Skeletal muscle satellite cell (primary cell): ENCODE measurements at regions not wholly inside any gene's neighbourhood (a gene's known extent, or its start where the extent isn't known, plus 50 kb on each side); places are given as distances from the start of the nearest gene placed in this dataset.
"Not testable (repeated sequence)": the region's sequence is repeated elsewhere in the genome, so short reads cannot be mapped to it uniquely, and the experiment has no call there.

Experiments used
- H3K27me3 ChIP-seq: 2 replicates; pipeline ENCODE4 v1.7.0; 2013; ENCODE audit warnings: low read length; ENCODE audit not compliant: control insufficient read depth, insufficient read depth
- H3K36me3 ChIP-seq: 2 replicates; pipeline ENCODE4 v1.7.0; 2013; ENCODE audit warnings: mild to moderate bottlenecking, control low read depth, low read length; ENCODE audit not compliant: insufficient read depth
- H3K4me1 ChIP-seq: 2 replicates; pipeline ENCODE4 v1.7.0; 2013; ENCODE audit warnings: low read length; ENCODE audit not compliant: control insufficient read depth, insufficient read depth
- H3K4me2 ChIP-seq: 2 replicates; pipeline ENCODE4 v1.7.0; 2013; ENCODE audit warnings: mild to moderate bottlenecking, low read length
- H3K4me3 ChIP-seq: 2 replicates; pipeline ENCODE4 v1.7.0; 2013; ENCODE audit warnings: low read length
- H3K9ac ChIP-seq: 2 replicates; pipeline ENCODE4 v1.7.0; 2013; ENCODE audit warnings: mild to moderate bottlenecking, low read depth, low read length, moderate library complexity
- H3K9me3 ChIP-seq: replicated peaks from 2 replicates; pipeline ENCODE4 v1.7.0; 2013; ENCODE audit warnings: mild to moderate bottlenecking, control low read depth, low read length

GRCh38 chr14:28151926-28152325, 614.7 kb upstream of the FOXG1 start:
- H3K9ac ChIP-seq, result no peak overlapping the region
- H3K4me3 ChIP-seq, result no peak overlapping the region
- H3K4me1 ChIP-seq, result no peaks in the 10 kb centered on the region
- H3K4me2 ChIP-seq, result no peak overlapping the region
- no peaks in the 10 kb centered on the region for H3K9me3 ChIP-seq
- H3K27me3 ChIP-seq, result no peaks in the 10 kb centered on the region
- H3K36me3 ChIP-seq, result no peaks in the 10 kb centered on the region

DNA sequence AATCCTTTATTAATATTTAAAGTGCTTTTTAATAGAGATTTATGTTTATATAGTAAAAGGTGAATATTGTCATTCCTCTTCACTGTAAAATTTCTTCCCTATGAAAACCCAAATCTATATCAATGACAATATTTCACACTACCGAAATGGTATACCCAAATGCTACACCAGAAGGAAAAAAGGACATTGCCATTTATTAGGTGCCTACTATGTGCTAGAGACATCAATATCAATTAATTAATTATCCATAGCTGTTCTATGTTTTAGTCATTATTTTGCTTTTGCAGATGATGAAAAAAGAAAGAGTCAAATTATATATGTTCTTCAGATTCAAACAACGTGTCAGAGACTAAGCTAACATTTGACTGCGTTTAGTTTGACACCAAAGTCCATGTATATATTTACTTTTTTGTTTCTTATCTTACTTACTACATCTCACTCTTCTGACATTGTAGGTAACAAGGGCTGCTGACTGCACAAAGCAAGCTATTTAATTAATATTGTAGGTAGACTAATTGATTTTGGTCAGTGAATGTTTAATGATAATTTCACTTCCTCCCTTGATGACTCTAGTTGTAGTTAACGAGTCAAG, 614.0 kb upstream of the FOXG1 start:
- no peak overlapping the region for H3K4me3 ChIP-seq

DNA sequence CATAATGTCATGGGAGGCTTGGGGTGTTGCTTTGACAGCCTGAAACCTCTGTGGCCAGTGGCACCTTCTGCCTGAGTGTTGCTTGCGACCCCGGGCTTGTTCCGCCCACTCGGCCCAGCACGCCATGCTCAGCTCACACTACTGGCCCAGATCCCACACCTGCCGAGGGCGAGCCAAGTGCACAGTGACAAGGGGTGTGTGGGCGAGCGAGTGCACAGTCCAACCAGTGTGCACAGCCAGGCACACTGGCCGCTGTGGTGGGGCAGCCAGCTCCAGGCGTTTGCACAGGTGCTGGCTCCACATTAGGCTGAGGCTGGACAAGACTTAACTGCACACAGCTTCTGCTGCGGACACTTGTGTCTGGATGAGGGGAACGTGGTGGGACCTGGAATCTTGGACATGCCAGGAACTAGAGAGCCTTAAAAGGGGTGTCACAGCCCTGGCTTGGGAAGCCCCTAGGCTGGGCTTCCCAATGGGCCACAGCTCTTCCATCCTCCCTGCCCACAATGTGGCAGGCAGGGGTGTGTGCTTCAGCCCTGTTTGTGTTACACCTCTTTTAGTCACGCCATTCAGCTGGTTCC, 609.2 kb upstream of the FOXG1 start:
- Histone ChIP-seq H3K4me2 (no peak overlapping the region), H3K9me3 (peaks cover 5% of the 10 kb centered on the region), H3K9ac (no peak overlapping the region), H3K27me3 (no peaks in the 10 kb centered on the region), H3K4me1 (no peaks in the 10 kb centered on the region), H3K4me3 (no peak overlapping the region), H3K36me3 (no peaks in the 10 kb centered on the region)

More for the DNA sequence above, 614.0 kb upstream of the FOXG1 start:
- H3K4me1 ChIP-seq, result no peaks in the 10 kb centered on the region
- no peak overlapping the region for H3K9ac ChIP-seq
- H3K4me2 ChIP-seq, result no peak overlapping the region
- no peaks in the 10 kb centered on the region for H3K27me3 ChIP-seq
- H3K9me3 ChIP-seq, result no peaks in the 10 kb centered on the region
- H3K36me3 ChIP-seq, result no peaks in the 10 kb centered on the region

DNA sequence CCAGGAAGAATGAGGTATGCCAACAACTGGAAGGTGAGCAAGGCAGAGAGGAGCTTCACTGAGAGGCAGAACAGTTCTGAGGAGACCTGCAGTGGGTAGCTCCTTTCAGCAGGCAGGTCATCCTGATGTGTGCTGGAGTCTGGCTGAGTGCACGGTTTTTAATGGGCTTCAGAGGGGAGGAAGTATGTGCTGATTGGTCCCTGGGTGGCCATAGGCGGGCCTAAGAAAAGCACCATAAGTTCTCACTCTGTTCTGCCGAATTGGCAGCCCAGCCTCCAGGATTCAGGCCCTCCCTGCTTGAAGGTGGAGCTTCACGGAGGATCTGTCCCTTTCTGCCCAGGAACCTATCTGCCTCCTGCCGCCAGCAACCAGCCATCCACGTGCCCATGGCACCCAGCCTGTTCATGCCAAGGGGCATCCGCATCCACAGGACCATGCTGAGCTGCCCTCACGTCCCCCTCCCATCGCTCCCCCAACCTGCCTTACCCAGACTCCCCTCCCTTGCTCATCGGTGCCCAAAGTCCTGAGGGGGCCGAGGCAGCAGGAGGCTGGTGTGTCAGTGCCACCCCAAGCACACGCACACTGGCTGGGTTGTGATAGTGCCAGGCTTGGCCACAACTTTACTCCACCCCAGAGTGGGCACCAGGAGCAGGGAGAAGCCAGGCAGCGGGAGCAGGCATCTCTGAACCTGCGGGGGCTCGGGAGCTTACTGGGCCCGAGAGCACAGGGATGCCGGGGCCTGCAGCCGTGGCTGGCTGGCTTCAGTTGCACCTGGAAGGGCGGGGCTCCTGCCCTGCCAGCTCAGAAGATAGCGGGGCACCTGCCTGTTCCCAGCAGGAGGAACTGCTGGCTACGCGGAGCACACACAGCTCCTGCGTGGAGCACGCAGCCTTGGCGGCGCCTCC, 608.4 kb upstream of the FOXG1 start:
- Histone ChIP-seq H3K4me3 (no peak overlapping the region), H3K9me3 (peaks cover 5% of the 10 kb centered on the region), H3K4me1 (no peaks in the 10 kb centered on the region), H3K27me3 (no peaks in the 10 kb centered on the region), H3K36me3 (no peaks in the 10 kb centered on the region), H3K4me2 (no peak overlapping the region), H3K9ac (no peak overlapping the region)

DNA sequence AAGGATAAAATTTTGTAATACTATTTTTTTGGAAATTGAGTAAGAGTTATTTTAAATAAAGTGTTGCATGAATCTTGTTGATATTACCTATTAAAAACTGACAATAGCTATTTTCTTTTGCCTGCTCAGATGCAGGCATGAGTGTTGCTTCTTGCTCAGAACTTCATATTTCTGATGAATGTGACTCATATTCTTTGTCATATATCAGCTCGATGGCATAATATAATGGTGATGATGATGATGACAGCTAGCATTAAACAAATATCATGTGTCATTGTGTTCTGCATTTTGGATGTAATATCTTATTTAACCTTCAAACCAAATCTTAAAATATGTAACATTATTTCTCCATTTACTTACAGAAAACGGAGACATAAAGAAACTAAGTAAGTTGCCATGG, 605.5 kb upstream of the FOXG1 start:
- H3K4me1 ChIP-seq, result no peaks in the 10 kb centered on the region
- H3K27me3 ChIP-seq, result no peaks in the 10 kb centered on the region
- H3K4me2 ChIP-seq, result no peak overlapping the region
- H3K36me3 ChIP-seq, result no peaks in the 10 kb centered on the region
- no peak overlapping the region for H3K4me3 ChIP-seq
- H3K9ac ChIP-seq, result no peak overlapping the region
- peaks cover 5% of the 10 kb centered on the region for H3K9me3 ChIP-seq

DNA sequence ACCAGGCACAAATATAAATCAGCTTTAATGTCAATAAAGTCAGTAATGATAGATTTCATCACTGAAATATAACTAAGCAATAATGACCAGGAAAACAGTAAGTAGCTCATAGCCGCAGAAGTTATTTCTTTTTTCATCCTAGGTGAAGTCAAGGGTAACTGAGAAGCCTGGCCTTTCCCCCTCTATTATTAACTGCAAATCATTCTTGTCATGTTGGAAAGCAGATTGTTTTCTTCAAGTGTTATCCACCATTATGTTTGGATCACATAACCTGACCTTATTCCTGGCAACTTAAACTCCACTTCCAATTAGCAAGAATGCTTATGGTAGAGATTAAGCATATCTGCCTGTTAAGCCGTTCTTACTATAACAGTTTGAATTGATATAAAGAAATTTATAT, 603.4 kb upstream of the FOXG1 start:
- Histone ChIP-seq H3K27me3 (no peaks in the 10 kb centered on the region), H3K9ac (no peak overlapping the region), H3K9me3 (peaks cover 2% of the 10 kb centered on the region), H3K4me2 (no peak overlapping the region), H3K36me3 (no peaks in the 10 kb centered on the region), H3K4me3 (no peak overlapping the region), H3K4me1 (no peaks in the 10 kb centered on the region)

GRCh38 chr14:28163897-28164296, 602.7 kb upstream of the FOXG1 start:
- no peak overlapping the region for H3K4me3 ChIP-seq
- H3K9ac ChIP-seq, result no peak overlapping the region
- no peaks in the 10 kb centered on the region for H3K36me3 ChIP-seq
- H3K4me1 ChIP-seq, result no peaks in the 10 kb centered on the region
- H3K4me2 ChIP-seq, result no peak overlapping the region
- peaks cover 2% of the 10 kb centered on the region for H3K9me3 ChIP-seq
- H3K27me3 ChIP-seq, result no peaks in the 10 kb centered on the region

- not testable (repeated sequence) for H3K9ac ChIP-seq, H3K36me3 ChIP-seq, H3K9me3 ChIP-seq, H3K4me1 ChIP-seq, H3K4me2 ChIP-seq, H3K4me3 ChIP-seq, H3K27me3 ChIP-seq
Measured at GRCh38 chr14:28187902-28188830, 578.4 kb upstream of the FOXG1 start.

DNA sequence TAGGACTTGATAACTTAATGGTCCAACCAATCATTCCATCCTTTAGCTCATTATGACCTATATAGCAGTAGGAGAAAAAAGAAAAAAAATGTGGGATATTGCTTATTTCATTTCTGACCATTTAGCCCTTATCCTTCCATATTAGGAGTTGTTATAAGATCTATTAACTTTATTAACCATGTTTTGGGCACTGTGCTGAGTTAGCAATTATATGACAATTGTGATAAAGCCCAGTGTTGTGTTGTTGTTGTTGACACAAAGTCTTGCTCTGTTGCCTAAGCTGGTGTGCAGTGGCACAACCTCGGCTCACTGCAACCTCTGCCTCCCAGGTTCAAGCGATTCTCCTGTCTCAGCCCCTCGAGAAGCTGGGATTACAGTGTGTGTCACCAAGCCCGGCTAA, 569.7 kb upstream of the FOXG1 start:
- Histone ChIP-seq H3K27me3 (no peaks in the 10 kb centered on the region), H3K36me3 (no peaks in the 10 kb centered on the region)

DNA sequence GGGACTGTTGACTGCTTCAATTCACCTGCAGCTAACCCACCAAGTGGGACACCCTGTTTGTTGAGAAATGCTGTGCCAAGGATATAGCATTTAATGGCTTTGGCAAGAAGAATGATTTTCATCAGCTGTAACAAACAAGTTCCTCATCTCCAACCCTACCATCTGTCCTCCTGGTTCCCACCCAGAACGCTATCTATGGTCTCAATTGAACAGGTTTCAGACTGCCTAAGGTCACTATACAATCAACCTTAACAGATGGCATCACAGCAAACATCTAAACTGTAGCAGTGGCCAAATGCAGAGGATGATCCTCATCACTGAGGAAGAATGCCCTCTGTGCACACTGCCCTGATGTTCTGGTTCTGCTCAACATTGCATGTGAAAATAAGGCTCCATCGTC, 546.2 kb upstream of the FOXG1 start:
- Histone ChIP-seq H3K36me3 (no peaks in the 10 kb centered on the region), H3K9ac (no peak overlapping the region), H3K27me3 (no peaks in the 10 kb centered on the region), H3K4me3 (no peak overlapping the region), H3K4me2 (no peak overlapping the region), H3K9me3 (peaks cover 8% of the 10 kb centered on the region), H3K4me1 (no peaks in the 10 kb centered on the region)

More for the DNA sequence above, 569.7 kb upstream of the FOXG1 start:
- Histone ChIP-seq H3K4me2 (no peak overlapping the region), H3K4me1 (no peaks in the 10 kb centered on the region), H3K9me3 (no peaks in the 10 kb centered on the region), H3K9ac (no peak overlapping the region), H3K4me3 (no peak overlapping the region)

- no peak overlapping the region for H3K9ac ChIP-seq
Measured at GRCh38 chr14:28240909-28241308, 525.7 kb upstream of the FOXG1 start.

More at GRCh38 chr14:28240909-28241308, 525.7 kb upstream of the FOXG1 start:
- H3K4me3 ChIP-seq, result no peak overlapping the region
- no peaks in the 10 kb centered on the region for H3K27me3 ChIP-seq
- H3K4me2 ChIP-seq, result no peak overlapping the region
- H3K36me3 ChIP-seq, result no peaks in the 10 kb centered on the region
- H3K9me3 ChIP-seq, result peaks cover 2% of the 10 kb centered on the region
- H3K4me1 ChIP-seq, result no peaks in the 10 kb centered on the region
